ENCODE measurements at regions not wholly inside any gene's neighbourhood (a gene's known extent, or its start where the extent isn't known, plus 50 kb on each side); places are given as distances from the start of the nearest gene placed in this dataset.

GRCh38 chr21:36532769-36533467 lies 53.0 kb upstream of the CLDN14 start:
- no peak for DNase-seq (ENCODE audit: low read depth in 2 of 3, low spot score in 2 of 3)

GRCh38 chr21:36533468-36533848 lies 53.5 kb upstream of the CLDN14 start:
- no peak for DNase-seq (ENCODE audit: low read depth in 2 of 3, low spot score in 2 of 3)

- DNase-seq (ENCODE audit: low read depth in 2 of 3, low spot score in 2 of 3): no peak
Measured at GRCh38 chr21:36534656-36535055, 54.7 kb upstream of the CLDN14 start.

- no peak for DNase-seq (ENCODE audit: low read depth in 2 of 3, low spot score in 2 of 3)
Measured at GRCh38 chr21:36535618-36536241, 55.8 kb upstream of the CLDN14 start.

- DNase-seq (ENCODE audit: low read depth in 2 of 3, low spot score in 2 of 3): no peak
Measured at GRCh38 chr21:36538761-36539160, 58.8 kb upstream of the CLDN14 start.

- DNase-seq (ENCODE audit: low read depth in 2 of 3, low spot score in 2 of 3): no peak
Measured at GRCh38 chr21:36539434-36540150, 59.7 kb upstream of the CLDN14 start.

GRCh38 chr21:36540700-36541099 lies 60.8 kb upstream of the CLDN14 start:
- no peak for DNase-seq (ENCODE audit: low read depth in 2 of 3, low spot score in 2 of 3)

GRCh38 chr21:36541721-36542139 lies 61.8 kb upstream of the CLDN14 start:
- no peak for DNase-seq (ENCODE audit: low read depth in 2 of 3, low spot score in 2 of 3)

- DNase-seq (ENCODE audit: low read depth in 2 of 3, low spot score in 2 of 3): no peak
Measured at GRCh38 chr21:36542312-36543101, 62.6 kb upstream of the CLDN14 start.

- no peak for DNase-seq (ENCODE audit: low read depth in 2 of 3, low spot score in 2 of 3)
Measured at GRCh38 chr21:36543924-36544323, 64.0 kb upstream of the CLDN14 start.

GRCh38 chr21:36544545-36544944 lies 64.6 kb upstream of the CLDN14 start:
- DNase-seq (ENCODE audit: low read depth in 2 of 3, low spot score in 2 of 3): no peak

GRCh38 chr21:36545776-36546511 lies 66.0 kb upstream of the CLDN14 start:
- DNase-seq (ENCODE audit: low read depth in 2 of 3, low spot score in 2 of 3): no peak

- DNase-seq (ENCODE audit: low read depth in 2 of 3, low spot score in 2 of 3): no peak
Measured at GRCh38 chr21:36547464-36547863, 67.5 kb upstream of the CLDN14 start.

GRCh38 chr21:36548866-36549265 lies 68.9 kb upstream of the CLDN14 start:
- no peak for DNase-seq (ENCODE audit: low read depth in 2 of 3, low spot score in 2 of 3)

GRCh38 chr21:36549470-36549869 lies 69.5 kb upstream of the CLDN14 start:
- no peak for DNase-seq (ENCODE audit: low read depth in 2 of 3, low spot score in 2 of 3)

- DNase-seq (ENCODE audit: low read depth in 2 of 3, low spot score in 2 of 3): no peak
Measured at GRCh38 chr21:36550761-36551160, 70.8 kb upstream of the CLDN14 start.

GRCh38 chr21:36551321-36551720 lies 71.4 kb upstream of the CLDN14 start:
- DNase-seq (ENCODE audit: low read depth in 2 of 3, low spot score in 2 of 3): no peak

- no peak for DNase-seq (ENCODE audit: low read depth in 2 of 3, low spot score in 2 of 3)
Measured at GRCh38 chr21:36551731-36552433, 72.0 kb upstream of the CLDN14 start.

GRCh38 chr21:36552434-36552785 lies 72.5 kb upstream of the CLDN14 start:
- no peak for DNase-seq (ENCODE audit: low read depth in 2 of 3, low spot score in 2 of 3)

GRCh38 chr21:36553406-36553805 lies 73.5 kb upstream of the CLDN14 start:
- no peak for DNase-seq (ENCODE audit: low read depth in 2 of 3, low spot score in 2 of 3)
